Loucy (cell line): ENCODE measurements at regions not wholly inside any gene's neighbourhood (a gene's known extent, or its start where the extent isn't known, plus 50 kb on each side); places are given as distances from the start of the nearest gene placed in this dataset.
"Not testable (repeated sequence)": the region's sequence is repeated elsewhere in the genome, so short reads cannot be mapped to it uniquely, and the experiment has no call there.

Experiments
- H2AFZ ChIP-seq: fragments of 200-600 bp; sonication (generic); 2 replicates; pipeline ENCODE4 v1.6.0; 2016; ENCODE audit warnings: antibody characterized with exemption, mild to moderate bottlenecking, low read length, moderate library complexity
- H3F3A ChIP-seq: fragments of 200-600 bp; 2 replicates; pipeline ENCODE4 v1.6.0; 2016; ENCODE audit warnings: antibody characterized with exemption, low read depth, mild to moderate bottlenecking
- H3K27me3 ChIP-seq: fragments of 200-600 bp; sonication (generic); 2 replicates; pipeline ENCODE4 v1.6.1; 2014; ENCODE audit warnings: low read length, mild to moderate bottlenecking; ENCODE audit not compliant: insufficient read depth, poor library complexity, severe bottlenecking
- H3K36me3 ChIP-seq: fragments of 200-600 bp; sonication (generic); 2 replicates; pipeline ENCODE4 v1.6.1; 2016; ENCODE audit warnings: low read length; ENCODE audit not compliant: insufficient read depth
- H3K4me1 ChIP-seq: fragments of 200-600 bp; sonication (generic); 2 replicates; pipeline ENCODE4 v1.5.1; 2014; ENCODE audit warnings: low read length, mild to moderate bottlenecking; ENCODE audit not compliant: insufficient read depth, poor library complexity, severe bottlenecking
- H3K4me2 ChIP-seq: fragments of 200-600 bp; sonication (generic); 2 replicates; pipeline ENCODE4 v1.6.0; 2014; ENCODE audit warnings: antibody characterized with exemption, low read length, low read depth, mild to moderate bottlenecking; ENCODE audit not compliant: poor library complexity, severe bottlenecking
- H3K4me3 ChIP-seq: fragments of 200-600 bp; sonication (generic); 2 replicates; pipeline ENCODE4 v1.5.1; 2014; ENCODE audit warnings: low read length, mild to moderate bottlenecking, mixed read lengths; ENCODE audit not compliant: poor library complexity, severe bottlenecking
- H3K79me2 ChIP-seq: fragments of 200-600 bp; sonication (generic); 2 replicates; pipeline ENCODE4 v1.6.1; 2014; ENCODE audit warnings: low read length; ENCODE audit not compliant: insufficient read depth
- H3K9ac ChIP-seq: fragments of 200-600 bp; sonication (generic); 2 replicates; pipeline ENCODE4 v1.6.0; 2014; ENCODE audit warnings: mild to moderate bottlenecking, low read depth, low read length, moderate library complexity; ENCODE audit not compliant: poor library complexity, severe bottlenecking
- H3K9me2 ChIP-seq: fragments of 200-600 bp; sonication (generic); replicated peaks from 2 replicates; pipeline ENCODE4 v1.6.1; 2016; ENCODE audit warnings: low read depth, low read length, mixed read lengths
- H3K9me3 ChIP-seq: fragments of 200-600 bp; sonication (generic); 2 replicates; pipeline ENCODE4 v1.6.1; 2014; ENCODE audit warnings: mild to moderate bottlenecking, antibody characterized with exemption, low read length, low read depth; ENCODE audit not compliant: insufficient read depth
- H4K20me1 ChIP-seq: fragments of 200-600 bp; sonication (generic); 2 replicates; pipeline ENCODE4 v1.6.0; 2014; ENCODE audit warnings: antibody characterized with exemption, low read length, mild to moderate bottlenecking; ENCODE audit not compliant: insufficient read depth, poor library complexity, severe bottlenecking
- EZH2phosphoT487 ChIP-seq: fragments of 200-600 bp; IDR thresholded peaks from 2 replicates; pipeline ENCODE4 v1.6.1; 2018; ENCODE audit warnings: antibody characterized with exemption, mild to moderate bottlenecking, moderate library complexity, borderline replicate concordance
- TF ChIP-seq, protein P1 (sequence below): fragments of 200-600 bp; sonication (generic); conservative IDR thresholded peaks from 2 replicates; pipeline ENCODE4 v1.5.1; 2014; ENCODE audit warnings: mild to moderate bottlenecking, antibody characterized with exemption, low read length

DNA sequence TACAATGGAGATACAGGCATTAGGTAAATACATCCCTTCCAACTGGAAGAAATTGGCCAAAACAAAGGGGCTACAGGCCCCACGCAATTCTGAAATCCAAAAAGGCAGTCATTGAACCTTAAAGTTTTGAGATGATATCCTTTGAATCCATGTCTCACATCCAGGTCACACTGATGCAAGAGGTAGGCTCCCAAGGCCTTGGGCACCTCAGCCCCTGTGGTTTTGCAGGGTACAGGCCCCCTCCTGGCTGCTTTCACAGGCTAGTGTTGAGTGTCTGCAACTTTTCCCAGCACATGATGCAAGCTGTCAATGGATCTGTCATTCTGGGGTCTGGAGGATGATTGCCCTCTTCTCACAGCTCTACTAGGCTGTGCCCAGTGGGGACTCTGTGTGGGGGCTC lies 766.7 kb downstream of the ZBBX start:
- no peaks in the 10 kb centered on the region for H3K9me2 ChIP-seq
- H3K4me1 ChIP-seq, result no peaks in the 10 kb centered on the region
- H4K20me1 ChIP-seq, result no peaks in the 10 kb centered on the region
- no peak overlapping the region for H3K4me3 ChIP-seq
- TF ChIP-seq EZH2phosphoT487, result no peak
- TF ChIP-seq, protein P1, sequence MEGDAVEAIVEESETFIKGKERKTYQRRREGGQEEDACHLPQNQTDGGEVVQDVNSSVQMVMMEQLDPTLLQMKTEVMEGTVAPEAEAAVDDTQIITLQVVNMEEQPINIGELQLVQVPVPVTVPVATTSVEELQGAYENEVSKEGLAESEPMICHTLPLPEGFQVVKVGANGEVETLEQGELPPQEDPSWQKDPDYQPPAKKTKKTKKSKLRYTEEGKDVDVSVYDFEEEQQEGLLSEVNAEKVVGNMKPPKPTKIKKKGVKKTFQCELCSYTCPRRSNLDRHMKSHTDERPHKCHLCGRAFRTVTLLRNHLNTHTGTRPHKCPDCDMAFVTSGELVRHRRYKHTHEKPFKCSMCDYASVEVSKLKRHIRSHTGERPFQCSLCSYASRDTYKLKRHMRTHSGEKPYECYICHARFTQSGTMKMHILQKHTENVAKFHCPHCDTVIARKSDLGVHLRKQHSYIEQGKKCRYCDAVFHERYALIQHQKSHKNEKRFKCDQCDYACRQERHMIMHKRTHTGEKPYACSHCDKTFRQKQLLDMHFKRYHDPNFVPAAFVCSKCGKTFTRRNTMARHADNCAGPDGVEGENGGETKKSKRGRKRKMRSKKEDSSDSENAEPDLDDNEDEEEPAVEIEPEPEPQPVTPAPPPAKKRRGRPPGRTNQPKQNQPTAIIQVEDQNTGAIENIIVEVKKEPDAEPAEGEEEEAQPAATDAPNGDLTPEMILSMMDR, result no peak
- H3K79me2 ChIP-seq, result no peaks in the 10 kb centered on the region
- no peak overlapping the region for H3K4me2 ChIP-seq
- H3F3A ChIP-seq, result no peaks in the 10 kb centered on the region
- no peak overlapping the region for H3K9ac ChIP-seq
- no peaks in the 10 kb centered on the region for H3K9me3 ChIP-seq
- H3K36me3 ChIP-seq, result no peaks in the 10 kb centered on the region
- no peaks in the 10 kb centered on the region for H3K27me3 ChIP-seq
- H2AFZ ChIP-seq, result no peak overlapping the region

DNA sequence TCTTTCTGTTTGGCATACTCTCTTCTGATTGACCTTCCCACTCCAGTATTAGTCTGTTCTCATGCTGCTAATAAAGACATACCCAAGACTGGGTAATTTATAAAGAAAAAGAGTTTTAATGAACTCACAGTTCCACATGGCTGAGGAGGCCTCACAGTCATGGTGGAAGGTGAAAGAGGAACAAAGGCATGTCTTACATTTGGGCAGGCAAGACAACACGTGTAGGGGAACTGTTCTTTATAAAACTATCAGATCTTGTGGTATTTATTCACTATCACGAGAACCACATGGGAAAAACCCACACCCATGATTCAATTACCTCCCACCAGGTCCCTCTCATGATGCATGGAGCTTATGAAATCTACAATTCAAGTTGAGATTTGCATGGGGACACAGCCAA lies 767.3 kb downstream of the ZBBX start:
- H4K20me1 ChIP-seq, H3K4me3 ChIP-seq, H3F3A ChIP-seq, H2AFZ ChIP-seq, H3K4me1 ChIP-seq, H3K36me3 ChIP-seq, H3K9ac ChIP-seq, H3K4me2 ChIP-seq, H3K9me2 ChIP-seq, H3K79me2 ChIP-seq, H3K9me3 ChIP-seq, H3K27me3 ChIP-seq: not testable (repeated sequence)

DNA sequence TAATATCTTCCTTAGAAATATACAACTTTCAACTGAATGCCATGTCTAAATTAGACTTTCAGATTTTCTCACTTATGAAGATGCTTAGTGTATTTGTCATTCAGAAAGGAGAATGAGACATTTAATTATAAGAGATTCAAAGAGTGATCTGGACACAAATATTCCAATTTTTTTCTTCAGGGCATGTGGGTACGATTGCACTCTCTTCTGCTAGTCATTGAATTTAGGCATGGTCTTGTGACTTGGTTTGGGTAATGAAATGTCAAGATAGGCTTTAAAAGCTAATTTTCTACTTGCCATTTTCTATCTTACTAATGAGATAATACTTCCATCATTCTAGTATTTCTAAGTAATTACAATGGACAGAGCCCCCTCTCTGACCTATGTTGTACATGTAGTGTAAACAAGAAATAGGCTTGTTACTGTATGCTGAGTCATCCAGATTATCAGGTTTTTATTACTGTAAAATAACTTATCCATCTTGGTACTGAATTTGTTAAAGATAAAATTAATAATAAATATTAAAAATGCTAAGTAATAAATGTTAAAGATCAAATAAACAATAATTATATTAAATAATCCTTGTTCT lies 770.8 kb upstream of the BCHE start:
- Histone ChIP-seq H3K4me2 (no peak overlapping the region), H3K4me1 (no peaks in the 10 kb centered on the region), H2AFZ (no peak overlapping the region), H4K20me1 (no peaks in the 10 kb centered on the region), H3K9ac (no peak overlapping the region), H3K4me3 (no peak overlapping the region), H3K27me3 (no peaks in the 10 kb centered on the region), H3K79me2 (no peaks in the 10 kb centered on the region), H3F3A (no peaks in the 10 kb centered on the region), H3K9me3 (no peaks in the 10 kb centered on the region), H3K36me3 (no peaks in the 10 kb centered on the region), H3K9me2 (no peaks in the 10 kb centered on the region)
- no peak for TF ChIP-seq EZH2phosphoT487
- TF ChIP-seq, protein P1, result no peak

DNA sequence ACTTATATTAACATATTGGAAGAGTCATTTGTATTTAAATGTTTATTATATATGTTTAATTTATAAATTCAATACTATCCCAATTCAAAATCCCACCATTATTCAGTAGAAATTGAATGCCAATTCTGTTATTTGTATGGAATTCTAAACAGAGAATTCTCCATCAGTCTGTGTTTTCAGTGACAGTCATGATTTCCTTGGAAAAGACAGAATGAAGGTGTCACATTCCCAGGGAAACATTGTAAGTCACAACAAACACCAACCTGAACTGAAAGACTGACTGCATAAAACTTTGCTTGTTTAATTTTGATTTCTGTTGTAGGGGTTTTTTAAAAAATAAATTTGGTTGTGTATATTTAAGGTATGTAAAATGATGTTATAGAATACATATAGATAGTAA lies 769.8 kb upstream of the BCHE start:
- H2AFZ ChIP-seq, result no peak overlapping the region
- H3K9me3 ChIP-seq, result no peaks in the 10 kb centered on the region
- H3F3A ChIP-seq, result no peaks in the 10 kb centered on the region
- no peaks in the 10 kb centered on the region for H3K27me3 ChIP-seq
- no peaks in the 10 kb centered on the region for H3K36me3 ChIP-seq
- no peaks in the 10 kb centered on the region for H3K4me1 ChIP-seq
- H3K9me2 ChIP-seq, result no peaks in the 10 kb centered on the region
- H3K4me3 ChIP-seq, result no peak overlapping the region
- H4K20me1 ChIP-seq, result no peaks in the 10 kb centered on the region
- H3K79me2 ChIP-seq, result no peaks in the 10 kb centered on the region
- no peak overlapping the region for H3K9ac ChIP-seq
- H3K4me2 ChIP-seq, result no peak overlapping the region
- no peak for TF ChIP-seq EZH2phosphoT487
- TF ChIP-seq, protein P1, result no peak
